SU-DHL-6 (cell line): ENCODE measurements at regions not wholly inside any gene's neighbourhood (a gene's known extent, or its start where the extent isn't known, plus 50 kb on each side); places are given as distances from the start of the nearest gene placed in this dataset.

Source experiments
- H2AFZ ChIP-seq: fragments of 200-600 bp; sonication (generic); 2 replicates; pipeline ENCODE4 v1.6.1; 2014; ENCODE audit warnings: low read depth, mild to moderate bottlenecking, moderate library complexity, mixed read lengths, antibody characterized with exemption, low read length; ENCODE audit not compliant: severe bottlenecking
- H3F3A ChIP-seq: fragments of 200-600 bp; shearing (Covaris generic); 2 replicates; pipeline ENCODE4 v1.6.0; 2016; ENCODE audit warnings: antibody characterized with exemption, mild to moderate bottlenecking; ENCODE audit not compliant: insufficient read depth
- H3K27ac ChIP-seq: fragments of 200-600 bp; sonication (generic); 2 replicates; pipeline ENCODE4 v1.5.1; 2016; ENCODE audit warnings: low read depth, mild to moderate bottlenecking, low read length, moderate library complexity, mixed read lengths
- H3K27me3 ChIP-seq: fragments of 200-600 bp; sonication (generic), shearing (Covaris generic); 2 replicates; pipeline ENCODE4 v1.6.0; 2014; ENCODE audit warnings: mild to moderate bottlenecking, low read length
- H3K36me3 ChIP-seq: fragments of 200-600 bp; sonication (generic); 2 replicates; pipeline ENCODE4 v1.6.1; 2014; ENCODE audit warnings: mild to moderate bottlenecking, low read length, mixed read lengths
- H3K4me2 ChIP-seq: fragments of 300-600, 200-600 bp; shearing (Covaris generic), sonication (generic); 2 replicates; pipeline ENCODE4 v1.6.0; 2014; ENCODE audit warnings: low read length, low read depth, mild to moderate bottlenecking; ENCODE audit not compliant: poor library complexity, severe bottlenecking
- H3K4me3 ChIP-seq: fragments of 200-600 bp; sonication (generic); 2 replicates; pipeline ENCODE4 v1.5.1; 2014; ENCODE audit warnings: antibody characterized with exemption, low read length, mild to moderate bottlenecking, mixed read lengths; ENCODE audit not compliant: insufficient read depth, poor library complexity, severe bottlenecking
- H3K79me2 ChIP-seq: fragments of 200-600 bp; sonication (generic); 2 replicates; pipeline ENCODE4 v1.6.1; 2014; ENCODE audit warnings: mild to moderate bottlenecking, low read length, moderate library complexity; ENCODE audit not compliant: insufficient read depth
- H3K9ac ChIP-seq: fragments of 200-600 bp; sonication (generic); 2 replicates; pipeline ENCODE4 v1.7.0; 2014; ENCODE audit warnings: mild to moderate bottlenecking, low read length
- H3K9me2 ChIP-seq: fragments of 200-600 bp; sonication (generic); replicated peaks from 2 replicates; pipeline ENCODE4 v1.6.1; 2014; ENCODE audit warnings: low read length; ENCODE audit not compliant: insufficient read depth
- H3K9me3 ChIP-seq: fragments of 200-600 bp; sonication (generic); 2 replicates; pipeline ENCODE4 v1.6.1; 2014; ENCODE audit warnings: low read length, mixed read lengths; ENCODE audit not compliant: insufficient read depth
- H4K20me1 ChIP-seq: fragments of 200-600 bp; sonication (generic); 2 replicates; pipeline ENCODE4 v1.6.1; 2014; ENCODE audit warnings: low read depth, mild to moderate bottlenecking, antibody characterized with exemption, low read length, moderate library complexity, mixed read lengths
- CTCF ChIP-seq: fragments of 200-600 bp; sonication (generic); IDR thresholded peaks from one replicate; pipeline ENCODE4 v1.5.1; 2017; ENCODE audit warnings: antibody characterized with exemption, mild to moderate bottlenecking, low read length, moderate library complexity; ENCODE audit not compliant: insufficient read depth, poor library complexity, severe bottlenecking
- EZH2phosphoT487 ChIP-seq: fragments of 200-600 bp; sonication (generic), shearing (Covaris generic); conservative IDR thresholded peaks from 2 replicates; pipeline ENCODE4 v1.6.1; 2018; ENCODE audit warnings: mild to moderate bottlenecking, antibody characterized with exemption, low read length, moderate library complexity, mixed read lengths

GRCh38 chr5:39992617-39993202, 567.9 kb upstream of the DAB2 start:
- Histone ChIP-seq H3K27ac (no peak overlapping the region), H4K20me1 (no peaks in the 10 kb centered on the region), H3K4me3 (no peak overlapping the region), H3K4me2 (no peak overlapping the region), H3K36me3 (no peaks in the 10 kb centered on the region), H2AFZ (no peak overlapping the region), H3F3A (no peaks in the 10 kb centered on the region), H3K9me3 (no peaks in the 10 kb centered on the region), H3K9ac (no peak overlapping the region), H3K79me2 (no peaks in the 10 kb centered on the region), H3K9me2 (no peaks in the 10 kb centered on the region), H3K27me3 (no peaks in the 10 kb centered on the region)
- TF ChIP-seq EZH2phosphoT487 = no peak
- TF ChIP-seq CTCF = no peak

GRCh38 chr5:39986614-39987013, 561.8 kb upstream of the DAB2 start:
- H3K4me3 ChIP-seq = no peak overlapping the region
- no peaks in the 10 kb centered on the region for H3K9me3 ChIP-seq
- TF ChIP-seq EZH2phosphoT487 = no peak
- no peak for TF ChIP-seq CTCF
- no peaks in the 10 kb centered on the region for H3F3A ChIP-seq
- no peak overlapping the region for H2AFZ ChIP-seq
- no peaks in the 10 kb centered on the region for H3K36me3 ChIP-seq
- no peaks in the 10 kb centered on the region for H3K27me3 ChIP-seq
- no peak overlapping the region for H3K27ac ChIP-seq
- no peaks in the 10 kb centered on the region for H3K9me2 ChIP-seq
- no peak overlapping the region for H3K9ac ChIP-seq
- no peaks in the 10 kb centered on the region for H3K79me2 ChIP-seq
- no peaks in the 10 kb centered on the region for H4K20me1 ChIP-seq
- no peak overlapping the region for H3K4me2 ChIP-seq

GRCh38 chr5:39980056-39980455, 555.3 kb upstream of the DAB2 start:
- no peak overlapping the region for H3K9ac ChIP-seq
- no peaks in the 10 kb centered on the region for H4K20me1 ChIP-seq
- H3K9me3 ChIP-seq = no peaks in the 10 kb centered on the region
- H3F3A ChIP-seq = no peaks in the 10 kb centered on the region
- no peaks in the 10 kb centered on the region for H3K36me3 ChIP-seq
- no peak overlapping the region for H3K4me3 ChIP-seq
- no peak overlapping the region for H2AFZ ChIP-seq
- no peak overlapping the region for H3K4me2 ChIP-seq
- H3K27ac ChIP-seq = no peak overlapping the region
- no peaks in the 10 kb centered on the region for H3K27me3 ChIP-seq
- TF ChIP-seq CTCF (no peak), EZH2phosphoT487 (no peak)
- H3K79me2 ChIP-seq = no peaks in the 10 kb centered on the region
- H3K9me2 ChIP-seq = no peaks in the 10 kb centered on the region
